Tibial nerve (tissue), 4 donors: ENCODE measurements at regions not wholly inside any gene's neighbourhood (a gene's known extent, or its start where the extent isn't known, plus 50 kb on each side); places are given as distances from the start of the nearest gene placed in this dataset.

Experiments
- CTCF ChIP-seq, 5 experiments: fragments of 200-600 bp in 3 of 5; fragments of 450-650 bp in 2 of 5; sonication (generic) in 3 of 5; IDR thresholded peaks; one replicate each; pipeline ENCODE4 v1.5.1; 2016 to 2019; ENCODE audit warnings: antibody characterized with exemption in 5 of 5, mild to moderate bottlenecking in 3 of 5, moderate library complexity in 2 of 5
- EP300 ChIP-seq, 2 donors: sonication (generic); formaldehyde crosslinking; IDR thresholded peaks; one replicate each; pipeline ENCODE4 v1.6.1; 2017; ENCODE audit warnings: antibody characterized with exemption in 2 of 2, mild to moderate bottlenecking in 1 of 2
- POLR2A ChIP-seq, 2 donors: fragments of 450-650 bp; IDR thresholded peaks; one replicate each; pipeline ENCODE4 v1.6.1; 2017; ENCODE audit warnings: antibody characterized with exemption in 2 of 2, mild to moderate bottlenecking in 2 of 2, moderate library complexity in 2 of 2

- TF ChIP-seq CTCF (IDR thresholded peaks at IDR 0.05): no peak
- no peak for TF ChIP-seq EP300 (IDR thresholded peaks at IDR 0.05)
- TF ChIP-seq POLR2A (IDR thresholded peaks at IDR 0.05): no peak
Observed at GRCh38 chr3:117003501-117003900, 293.9 kb downstream of the TUSC7 start.
